Mesenchymal stem cell (in vitro differentiated cells and primary cell): ENCODE measurements at regions not wholly inside any gene's neighbourhood (a gene's known extent, or its start where the extent isn't known, plus 50 kb on each side); places are given as distances from the start of the nearest gene placed in this dataset.
A peak's percentile ranks its signal among the peaks of the same experiment; 100 is the strongest.

Source experiments
- DNase-seq: peaks from one replicate; pipeline ENCODE4 v3.0.0-alpha.2; 2013
- H2AFZ ChIP-seq: one replicate; pipeline ENCODE4 v1.6.1; 2013; ENCODE audit warnings: low read depth, mild to moderate bottlenecking, control low read depth, inconsistent platforms, low read length, moderate library complexity
- H2AK5ac ChIP-seq: 2 replicates; pipeline ENCODE4 v1.6.1; 2013; ENCODE audit warnings: low read length, moderate library complexity, mild to moderate bottlenecking, inconsistent platforms; ENCODE audit not compliant: severe bottlenecking
- H2BK120ac ChIP-seq: one replicate; pipeline ENCODE4 v1.6.1; 2013; ENCODE audit warnings: low read depth, mild to moderate bottlenecking, inconsistent platforms, low read length, moderate library complexity
- H2BK12ac ChIP-seq, 2 experiments: one replicate each; pipeline ENCODE4 v1.6.1; 2013; ENCODE audit warnings: inconsistent platforms in 2 of 2, low read length in 2 of 2, mild to moderate bottlenecking in 2 of 2, moderate library complexity in 2 of 2, control low read depth in 1 of 2
- H2BK15ac ChIP-seq: one replicate; pipeline ENCODE4 v1.6.1; 2013; ENCODE audit warnings: mild to moderate bottlenecking, low read depth, inconsistent platforms; ENCODE audit not compliant: poor library complexity, severe bottlenecking
- H2BK5ac ChIP-seq: 2 replicates; pipeline ENCODE4 v1.6.1; 2013; ENCODE audit warnings: low read depth, mild to moderate bottlenecking, low read length, control low read depth, inconsistent platforms; ENCODE audit not compliant: poor library complexity, severe bottlenecking
- H3K14ac ChIP-seq, 2 experiments: one replicate each; pipeline ENCODE4 v1.6.1; 2013; ENCODE audit warnings: inconsistent platforms in 2 of 2, low read length in 2 of 2, control low read depth in 1 of 2, mild to moderate bottlenecking in 1 of 2, moderate library complexity in 1 of 2
- H3K18ac ChIP-seq, 2 experiments: one replicate each; pipeline ENCODE4 v1.6.1; 2013; ENCODE audit warnings: inconsistent platforms in 2 of 2, low read length in 2 of 2, control low read depth in 1 of 2, low read depth in 1 of 2, mild to moderate bottlenecking in 1 of 2
- H3K23ac ChIP-seq, 2 experiments: one replicate each; pipeline ENCODE4 v1.6.1; 2013; ENCODE audit warnings: inconsistent platforms in 2 of 2, low read length in 2 of 2, mild to moderate bottlenecking in 2 of 2, moderate library complexity in 2 of 2, control low read depth in 1 of 2
- H3K27ac ChIP-seq: 2 replicates; pipeline ENCODE4 v1.5.1; 2013; ENCODE audit warnings: mild to moderate bottlenecking, moderate library complexity, low read length, control low read depth, inconsistent platforms; ENCODE audit not compliant: poor library complexity, severe bottlenecking
- H3K27me3 ChIP-seq, 2 experiments: 2 replicates each; pipeline versions ENCODE4 v1.6.1 to v1.7.0; 2013; ENCODE audit warnings: low read length in 2 of 2, mild to moderate bottlenecking in 2 of 2, moderate library complexity in 2 of 2, control low read depth in 1 of 2, inconsistent platforms in 1 of 2; ENCODE audit not compliant: control insufficient read depth in 1 of 2, insufficient read depth in 1 of 2
- H3K36me3 ChIP-seq, 2 experiments: 2 replicates each; pipeline versions ENCODE4 v1.6.1 to v1.7.0; 2013; ENCODE audit warnings: low read length in 2 of 2, control low read depth in 1 of 2, inconsistent platforms in 1 of 2, low read depth in 1 of 2, mild to moderate bottlenecking in 1 of 2; ENCODE audit not compliant: insufficient read depth in 2 of 2, control insufficient read depth in 1 of 2
- H3K4ac ChIP-seq, 2 experiments: one replicate each; pipeline ENCODE4 v1.6.1; 2013; ENCODE audit warnings: inconsistent platforms in 2 of 2, low read length in 2 of 2, mild to moderate bottlenecking in 2 of 2, moderate library complexity in 2 of 2, control low read depth in 1 of 2, low read depth in 1 of 2
- H3K4me1 ChIP-seq: 2 replicates; pipeline ENCODE4 v1.6.1; 2013; ENCODE audit warnings: low read depth, low read length, control low read depth; ENCODE audit not compliant: control insufficient read depth, insufficient read depth
- H3K4me2 ChIP-seq: 2 replicates; pipeline ENCODE4 v1.6.1; 2013; ENCODE audit warnings: low read length, mild to moderate bottlenecking, inconsistent platforms; ENCODE audit not compliant: poor library complexity, severe bottlenecking
- H3K4me3 ChIP-seq, 2 experiments: 2 replicates each; pipeline versions ENCODE4 v1.5.1 to v1.7.0; 2013; ENCODE audit warnings: low read length in 2 of 2, mild to moderate bottlenecking in 2 of 2, control low read depth in 1 of 2, low read depth in 1 of 2; ENCODE audit not compliant: insufficient read depth in 1 of 2
- H3K79me1 ChIP-seq: replicated peaks from 2 replicates; pipeline ENCODE4 v1.6.1; 2013; ENCODE audit warnings: mild to moderate bottlenecking, control low read depth, low read length, inconsistent platforms; ENCODE audit not compliant: poor library complexity, severe bottlenecking
- H3K9ac ChIP-seq: 2 replicates; pipeline ENCODE4 v1.7.0; 2013; ENCODE audit warnings: mild to moderate bottlenecking, low read length, moderate library complexity
- H3K9me3 ChIP-seq: 2 replicates; pipeline ENCODE4 v1.7.0; 2013; ENCODE audit warnings: mild to moderate bottlenecking, low read length; ENCODE audit not compliant: control insufficient read depth
- H4K8ac ChIP-seq: one replicate; pipeline ENCODE4 v1.6.1; 2013; ENCODE audit warnings: inconsistent platforms, mild to moderate bottlenecking, low read length, moderate library complexity
- H4K91ac ChIP-seq: one replicate; pipeline ENCODE4 v1.6.1; 2013; ENCODE audit warnings: mild to moderate bottlenecking, low read length, inconsistent platforms
- WGBS: methylation state at CpG from one replicate; pipeline ENCODE4 v1.1.7; 2013; ENCODE audit warnings: mixed read lengths; 5-methylcytosine and 5-hydroxymethylcytosine counted together

DNA sequence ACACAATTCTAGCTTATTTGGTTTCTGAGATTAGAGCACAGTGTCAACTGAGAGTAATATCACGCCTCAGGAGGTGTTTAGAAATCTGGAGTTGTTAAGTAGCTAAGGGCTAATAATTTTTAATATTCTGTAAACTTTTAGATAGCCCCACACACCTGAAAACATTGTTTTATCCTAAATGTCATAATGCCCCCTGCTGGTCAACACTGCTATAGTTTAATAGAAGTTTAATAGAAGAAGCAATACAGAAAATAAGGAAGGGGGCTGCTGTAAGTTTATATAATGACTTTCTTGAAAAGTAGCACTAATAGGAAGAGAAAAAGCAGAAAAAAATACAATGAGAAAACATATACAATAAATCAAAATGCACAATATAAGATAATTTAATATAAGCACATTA lies 516.4 kb upstream of the PCDH11Y start:
- Histone ChIP-seq H3K4me3 (no peak overlapping the region), H3K14ac (no peak overlapping the region), H3K4ac (no peak overlapping the region), H3K4me2 (no peak overlapping the region), H3K9me3 (no peaks in the 10 kb centered on the region), H3K27me3 (no peaks in the 10 kb centered on the region), H2AFZ (no peak overlapping the region), H3K23ac (no peak overlapping the region), H3K27ac (no peak overlapping the region), H4K91ac (no peak overlapping the region), H3K9ac (no peak overlapping the region), H2BK12ac (no peak overlapping the region), H3K4me1 (no peaks in the 10 kb centered on the region), H3K79me1 (no peaks in the 10 kb centered on the region), H2BK15ac (no peak overlapping the region), H2BK120ac (no peak overlapping the region), H4K8ac (no peak overlapping the region), H3K18ac (no peak overlapping the region), H3K36me3 (no peaks in the 10 kb centered on the region), H2BK5ac (no peak overlapping the region), H2AK5ac (no peak overlapping the region)
- no CpG with 5 or more reads among the region's 1 CpG for WGBS
- DNase-seq: peak; percentile 1
